ENCODE measurements at regions not wholly inside any gene's neighbourhood (a gene's known extent, or its start where the extent isn't known, plus 50 kb on each side); places are given as distances from the start of the nearest gene placed in this dataset.

DNA sequence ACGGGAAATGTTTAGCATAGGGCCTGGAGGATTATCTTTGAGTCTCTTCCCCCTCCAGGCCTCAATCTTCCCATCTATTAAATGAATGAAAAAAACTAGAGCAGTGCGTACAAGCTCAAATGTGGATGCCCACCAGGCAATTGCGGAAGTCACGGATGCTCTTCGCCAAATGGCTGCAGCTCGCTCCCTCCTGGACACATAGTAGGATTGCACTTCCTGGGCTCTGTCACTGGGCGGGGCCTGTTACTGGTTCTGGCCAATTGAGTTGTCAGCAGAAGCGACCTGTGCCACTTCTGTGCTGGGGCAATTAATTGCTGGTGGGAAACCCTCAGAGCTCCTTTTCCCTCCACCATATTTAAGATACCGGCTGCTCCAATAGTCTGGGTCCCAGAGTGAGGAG lies 168.2 kb upstream of the IRX6 start:
- POLR2A ChIA-PET = no interaction called here
- no peak for TF ChIP-seq CTCF (IDR thresholded peaks at IDR 0.05; ENCODE audit: control extremely low read depth, extremely low read depth, low read depth, missing control alignments)
- CTCF ChIA-PET = interaction anchor here (1.6 kb wide), 1 partner anchor 12 kb away, joined by 6 read pairs; no protein-coding TSS in a partner anchor
- DNase-seq (ENCODE audit: extremely low spot score) = no peak

GRCh38 chr16:55169780-55170179 lies 154.2 kb upstream of the IRX6 start:
- no peak for DNase-seq (ENCODE audit: extremely low spot score)
- TF ChIP-seq CTCF (IDR thresholded peaks at IDR 0.05; ENCODE audit: control extremely low read depth, extremely low read depth, low read depth, missing control alignments) = no peak
- POLR2A ChIA-PET = no interaction called here
- CTCF ChIA-PET = interaction anchor here (1.4 kb wide), 1 partner anchor 19 kb away, joined by 3 read pairs; no protein-coding TSS in a partner anchor

- ChIA-PET CTCF (interaction anchor here (1.0 kb wide), 1 partner anchor 13 kb away, joined by 3 read pairs; no protein-coding TSS in a partner anchor), POLR2A (no interaction called here)
- no peak for DNase-seq (ENCODE audit: extremely low spot score)
- no peak for TF ChIP-seq CTCF (IDR thresholded peaks at IDR 0.05; ENCODE audit: control extremely low read depth, extremely low read depth, low read depth, missing control alignments)
Measured at GRCh38 chr16:55171241-55171640, 152.8 kb upstream of the IRX6 start.

- TF ChIP-seq CTCF (IDR thresholded peaks at IDR 0.05; ENCODE audit: control extremely low read depth, extremely low read depth, low read depth, missing control alignments) = no peak
- CTCF ChIA-PET = interaction anchor here (1.1 to 1.3 kb wide), 2 partner anchors 21 to 30 kb away, joined by 3 read pairs; no protein-coding TSS in a partner anchor
- POLR2A ChIA-PET = no interaction called here
- no peak for DNase-seq (ENCODE audit: extremely low spot score)
Measured at GRCh38 chr16:55175389-55175788, 148.6 kb upstream of the IRX6 start.

DNA sequence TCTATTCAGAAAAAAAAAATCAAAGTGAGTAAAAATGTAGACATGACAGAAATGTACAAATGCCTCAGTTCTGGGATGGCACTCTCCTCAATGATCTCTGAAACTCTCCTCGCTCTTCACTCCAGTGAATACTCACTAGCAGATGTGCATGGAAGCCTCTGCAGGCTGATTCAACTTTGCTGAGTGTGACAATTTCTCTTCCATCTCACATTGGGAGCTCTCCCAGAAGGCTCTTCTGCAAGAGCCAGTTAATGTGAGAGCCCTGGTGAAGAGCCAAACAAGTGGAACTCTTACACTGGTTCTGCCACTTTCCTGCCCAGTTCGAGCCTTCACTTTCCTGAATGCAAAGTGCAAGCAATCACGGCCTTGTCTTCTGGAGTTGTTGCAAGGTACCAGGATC lies 147.1 kb upstream of the IRX6 start:
- DNase-seq (ENCODE audit: extremely low spot score) = no peak
- no peak for TF ChIP-seq CTCF (IDR thresholded peaks at IDR 0.05; ENCODE audit: control extremely low read depth, extremely low read depth, low read depth, missing control alignments)
- CTCF ChIA-PET = no interaction called here
- POLR2A ChIA-PET = no interaction called here

- CTCF ChIA-PET = no interaction called here
- no peak for TF ChIP-seq CTCF (IDR thresholded peaks at IDR 0.05; ENCODE audit: control extremely low read depth, extremely low read depth, low read depth, missing control alignments)
- POLR2A ChIA-PET = no interaction called here
- DNase-seq (ENCODE audit: extremely low spot score) = no peak
Measured at GRCh38 chr16:55179411-55179810, 144.6 kb upstream of the IRX6 start.
